ENCODE measurements at regions not wholly inside any gene's neighbourhood (a gene's known extent, or its start where the extent isn't known, plus 50 kb on each side); places are given as distances from the start of the nearest gene placed in this dataset.
A peak's percentile ranks its signal among the peaks of the same experiment; 100 is the strongest.

DNA sequence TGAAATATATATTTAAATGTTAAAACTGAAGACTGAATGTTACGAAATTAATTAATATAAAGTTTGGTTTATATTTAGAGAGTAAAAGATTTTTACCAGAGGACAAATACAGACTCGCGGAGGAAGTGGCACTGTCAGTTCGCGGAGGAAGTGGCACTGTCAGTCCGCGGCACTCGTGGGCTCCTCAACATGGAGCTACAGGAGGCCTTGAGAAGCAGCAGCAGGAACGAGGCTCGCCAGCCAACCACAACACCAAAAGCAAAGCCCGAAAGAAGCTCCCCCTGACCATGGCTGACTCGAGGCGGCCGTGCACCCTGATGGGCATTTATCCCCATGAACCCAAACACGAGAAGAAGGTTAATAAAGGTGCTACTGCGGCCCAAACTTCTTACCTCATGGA is 125.3 kb upstream of the PABPC4L start:
- Histone ChIP-seq H3K27ac (no peak overlapping the region), H3K4me1 (no peaks in the 10 kb centered on the region), H3K9me3 (no peaks in the 10 kb centered on the region), H3K27me3 (no peaks in the 10 kb centered on the region), H3K4me3 (no peak overlapping the region), H3K36me3 (no peaks in the 10 kb centered on the region)
- 92 to 95% methylated on average over 16 of the region's 16 CpGs for WGBS, 2 donors
- ATAC-seq (ENCODE audit: low FRiP score in 2 of 2) (no peak), DNase-seq (peak in 1 of 2 donors; percentile 39)
- TF ChIP-seq POLR2AphosphoS5 (IDR thresholded peaks at IDR 0.05) (no peak), POLR2A (IDR thresholded peaks at IDR 0.05) (no peak), EP300 (IDR thresholded peaks at IDR 0.05) (no peak)
- TF ChIP-seq, protein P1, sequence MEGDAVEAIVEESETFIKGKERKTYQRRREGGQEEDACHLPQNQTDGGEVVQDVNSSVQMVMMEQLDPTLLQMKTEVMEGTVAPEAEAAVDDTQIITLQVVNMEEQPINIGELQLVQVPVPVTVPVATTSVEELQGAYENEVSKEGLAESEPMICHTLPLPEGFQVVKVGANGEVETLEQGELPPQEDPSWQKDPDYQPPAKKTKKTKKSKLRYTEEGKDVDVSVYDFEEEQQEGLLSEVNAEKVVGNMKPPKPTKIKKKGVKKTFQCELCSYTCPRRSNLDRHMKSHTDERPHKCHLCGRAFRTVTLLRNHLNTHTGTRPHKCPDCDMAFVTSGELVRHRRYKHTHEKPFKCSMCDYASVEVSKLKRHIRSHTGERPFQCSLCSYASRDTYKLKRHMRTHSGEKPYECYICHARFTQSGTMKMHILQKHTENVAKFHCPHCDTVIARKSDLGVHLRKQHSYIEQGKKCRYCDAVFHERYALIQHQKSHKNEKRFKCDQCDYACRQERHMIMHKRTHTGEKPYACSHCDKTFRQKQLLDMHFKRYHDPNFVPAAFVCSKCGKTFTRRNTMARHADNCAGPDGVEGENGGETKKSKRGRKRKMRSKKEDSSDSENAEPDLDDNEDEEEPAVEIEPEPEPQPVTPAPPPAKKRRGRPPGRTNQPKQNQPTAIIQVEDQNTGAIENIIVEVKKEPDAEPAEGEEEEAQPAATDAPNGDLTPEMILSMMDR (IDR thresholded peaks at IDR 0.05): no peak

DNA sequence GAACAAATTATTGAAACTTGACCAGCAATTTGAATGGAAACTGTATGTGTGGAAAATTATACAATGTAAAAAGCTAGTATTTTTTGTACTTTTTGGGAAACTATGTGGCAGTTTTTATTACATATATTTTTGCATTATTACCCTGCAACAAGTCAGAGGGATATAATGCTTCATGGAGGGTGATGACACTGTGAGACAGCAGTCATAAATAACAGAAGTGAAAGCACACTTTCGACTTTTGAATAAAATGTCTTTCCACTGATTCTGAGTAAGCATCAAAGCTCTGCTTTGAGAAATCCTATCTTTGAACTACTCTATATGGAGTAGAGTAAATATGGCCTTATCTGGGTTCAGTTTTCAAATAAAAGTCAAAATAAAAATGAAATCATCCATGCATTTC is 122.6 kb upstream of the PABPC4L start:
- DNase-seq (no peak), ATAC-seq (ENCODE audit: low FRiP score in 2 of 2) (no peak)
- no peak for TF ChIP-seq POLR2AphosphoS5 (IDR thresholded peaks at IDR 0.05)
- TF ChIP-seq EP300 (IDR thresholded peaks at IDR 0.05): no peak
- TF ChIP-seq, protein P1 (IDR thresholded peaks at IDR 0.05): no peak
- TF ChIP-seq POLR2A (IDR thresholded peaks at IDR 0.05): no peak
- Histone ChIP-seq H3K27me3 (no peaks in the 10 kb centered on the region), H3K4me3 (no peak overlapping the region), H3K27ac (no peak overlapping the region), H3K4me1 (no peaks in the 10 kb centered on the region), H3K9me3 (no peaks in the 10 kb centered on the region), H3K36me3 (no peaks in the 10 kb centered on the region)
- WGBS, 2 donors: 73 to 77% methylated on average over 1 of the region's 1 CpG

DNA sequence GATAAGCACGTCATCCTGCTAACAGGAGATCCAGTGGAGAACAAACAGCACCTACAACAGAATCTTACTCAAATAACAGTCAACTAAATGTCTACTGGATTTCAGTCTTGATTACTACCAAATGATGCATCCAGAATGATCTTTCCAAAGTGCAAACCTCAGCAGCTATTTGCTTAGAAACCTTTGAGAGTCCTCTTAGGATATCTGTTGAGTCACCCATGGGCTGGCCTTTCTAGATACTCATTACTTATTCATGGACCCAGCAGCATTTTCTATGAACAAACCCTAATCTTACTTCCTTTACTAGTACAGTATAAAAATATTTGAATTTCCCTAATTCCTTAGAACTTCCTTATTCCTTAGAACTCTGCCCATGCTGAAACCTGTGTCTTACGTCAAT is 118.5 kb upstream of the PABPC4L start:
- H3K4me1 ChIP-seq: no peaks in the 10 kb centered on the region
- H3K9me3 ChIP-seq: no peaks in the 10 kb centered on the region
- H3K27me3 ChIP-seq: no peaks in the 10 kb centered on the region
- no peak for TF ChIP-seq POLR2AphosphoS5 (IDR thresholded peaks at IDR 0.05)
- TF ChIP-seq, protein P1 (IDR thresholded peaks at IDR 0.05): no peak
- TF ChIP-seq POLR2A (IDR thresholded peaks at IDR 0.05): no peak
- TF ChIP-seq EP300 (IDR thresholded peaks at IDR 0.05): no peak
- no peak overlapping the region for H3K27ac ChIP-seq
- no peaks in the 10 kb centered on the region for H3K36me3 ChIP-seq
- WGBS, 2 donors: 31 to 50% methylated on average over 2 of the region's 2 CpGs
- H3K4me3 ChIP-seq: no peak overlapping the region
- no peak for DNase-seq
- ATAC-seq (ENCODE audit: low FRiP score in 2 of 2): no peak

DNA sequence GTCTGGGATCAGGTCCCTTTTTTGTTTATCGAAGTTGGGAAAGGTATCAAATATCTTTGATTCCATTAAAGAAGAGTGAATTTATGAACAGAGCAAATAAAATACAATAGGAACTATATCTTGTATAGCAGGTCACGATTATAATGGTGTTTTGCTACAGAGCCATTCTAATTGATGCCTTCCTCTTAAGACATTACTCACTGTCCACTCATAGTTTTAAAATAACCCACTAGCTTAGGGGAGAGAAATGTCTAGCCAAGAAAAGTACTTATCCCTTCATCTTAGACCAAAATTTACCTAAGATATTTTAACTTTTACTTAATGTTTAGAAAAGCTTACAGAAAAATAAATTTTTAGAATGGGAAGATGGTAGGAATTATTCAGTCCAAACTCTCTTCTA is 112.0 kb upstream of the PABPC4L start:
- DNase-seq: no peak
- ATAC-seq (ENCODE audit: low FRiP score in 2 of 2): no peak
- H3K36me3 ChIP-seq: no peaks in the 10 kb centered on the region
- H3K4me3 ChIP-seq: no peak overlapping the region
- H3K27ac ChIP-seq: no peak overlapping the region
- WGBS, 2 donors: 70 to 71% methylated on average over 2 of the region's 2 CpGs
- H3K27me3 ChIP-seq: no peaks in the 10 kb centered on the region
- no peaks in the 10 kb centered on the region for H3K4me1 ChIP-seq
- TF ChIP-seq, protein P1 (IDR thresholded peaks at IDR 0.05): no peak
- TF ChIP-seq POLR2AphosphoS5 (IDR thresholded peaks at IDR 0.05) (no peak), EP300 (IDR thresholded peaks at IDR 0.05) (no peak), POLR2A (IDR thresholded peaks at IDR 0.05) (no peak)
- H3K9me3 ChIP-seq: no peaks in the 10 kb centered on the region

DNA sequence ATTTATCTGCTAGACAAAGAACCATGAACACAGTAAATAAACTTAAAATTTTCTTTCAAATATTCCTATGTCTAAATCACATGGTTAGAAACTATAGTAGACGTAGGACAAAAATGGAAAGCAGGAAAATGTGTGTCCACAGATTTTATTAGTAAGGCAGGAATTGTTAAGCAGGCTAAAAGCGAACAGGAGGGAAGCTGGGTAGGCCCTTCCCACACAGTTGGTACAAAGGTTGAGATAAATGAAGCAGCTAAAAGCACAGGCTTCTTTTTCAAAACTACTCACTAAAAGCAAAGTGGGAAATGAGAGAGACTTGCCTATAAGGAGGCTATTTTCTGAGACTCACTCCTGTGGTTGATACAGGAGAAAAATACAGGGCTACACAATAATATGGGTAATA is 108.1 kb upstream of the PABPC4L start:
- Histone ChIP-seq H3K27ac (no peak overlapping the region), H3K4me3 (no peak overlapping the region), H3K27me3 (no peaks in the 10 kb centered on the region), H3K9me3 (no peaks in the 10 kb centered on the region), H3K4me1 (no peaks in the 10 kb centered on the region), H3K36me3 (no peaks in the 10 kb centered on the region)
- ATAC-seq (ENCODE audit: low FRiP score in 2 of 2) (no peak), DNase-seq (no peak)
- TF ChIP-seq, protein P1 (IDR thresholded peaks at IDR 0.05): no peak
- TF ChIP-seq POLR2AphosphoS5 (IDR thresholded peaks at IDR 0.05): no peak
- TF ChIP-seq POLR2A (IDR thresholded peaks at IDR 0.05): no peak
- TF ChIP-seq EP300 (IDR thresholded peaks at IDR 0.05): no peak
- WGBS, 2 donors: 81 to 90% methylated on average over 2 of the region's 2 CpGs

Measured in upper lobe of left lung (tissue), 6 donors.